K562 (cell line): ENCODE measurements at regions not wholly inside any gene's neighbourhood (a gene's known extent, or its start where the extent isn't known, plus 50 kb on each side); places are given as distances from the start of the nearest gene placed in this dataset.

Experiments
- ATAC-seq: fragments of 200-7000 bp; cut with Tn5 transposase; 3 replicates; pipeline ENCODE4 v1.9.1; 2020; ENCODE audit warnings: moderate library complexity
- BruUV-seq: library from RNA; stranded (reverse); fragments of 400-500 nt; replicated peaks from 2 replicates; lab custom pipeline; 2021; lab: Mats Ljungman, UMichigan
- CTCF ChIA-PET: fragments of 300-600 bp; formaldehyde crosslinking; extraction: SDS; loops from one replicate; lab custom pipeline; 2021; ENCODE audit warnings: low intra/inter-chr PET ratio; lab: Yijun Ruan, JAX
- POLR2A ChIA-PET: fragments of 300-600, 350-650 bp; sonication (Branson Sonifier 250); formaldehyde crosslinking; extraction: SDS; loops from one replicate; lab custom pipeline; 2021; ENCODE audit warnings: antibody characterized with exemption, inconsistent platforms; lab: Yijun Ruan, JAX
- DNase-seq, 4 experiments: peaks; one replicate each; pipeline versions ENCODE4 v3.0.0 to v3.0.0-alpha.2; 2011 to 2018; ENCODE audit warnings: low spot score in 3 of 4, mixed read lengths in 3 of 4; ENCODE audit errors: extremely low read depth in 1 of 4
- FAIRE-seq: peaks from 2 replicates; lab custom pipeline; 2011; peaks lifted over from hg19 to GRCh38; lab: Jason Lieb, UNC
- H2AFZ ChIP-seq: 2 replicates; pipeline ENCODE4 v1.6.0; 2011; ENCODE audit warnings: low read depth, low read length, control low read depth, inconsistent platforms
- H3K27ac ChIP-seq: fragments of 200-600 bp; 3 replicates; pipeline ENCODE4 v1.8.0; 2011; ENCODE audit warnings: low read depth, mild to moderate bottlenecking, control low read depth, inconsistent platforms, low read length, moderate library complexity, mixed read lengths; ENCODE audit errors: extremely low read depth
- H3K27me3 ChIP-seq, 2 experiments: fragments of 300-600 bp in 1 of 2; 2 replicates in 1 of 2; 3 replicates in 1 of 2; pipeline versions ENCODE4 v1.6.0 to v1.8.0; 2011; ENCODE audit warnings: inconsistent platforms in 2 of 2, low read length in 2 of 2, mild to moderate bottlenecking in 1 of 2, mixed read lengths in 1 of 2, moderate library complexity in 1 of 2; ENCODE audit not compliant: control insufficient read depth in 2 of 2, insufficient read depth in 2 of 2
- H3K36me3 ChIP-seq: fragments of 300-600 bp; 3 replicates; pipeline ENCODE4 v1.8.0; 2011; ENCODE audit warnings: mild to moderate bottlenecking, low read length, inconsistent platforms; ENCODE audit not compliant: control insufficient read depth, insufficient read depth
- H3K4me1 ChIP-seq, 2 experiments: fragments of 200-600 bp in 1 of 2; replicated peaks in 1 of 2; 2 replicates in 1 of 2; 3 replicates in 1 of 2; pipeline versions ENCODE4 v1.5.1 to v1.8.0; 2011; ENCODE audit warnings: inconsistent platforms in 2 of 2, low read length in 2 of 2, mild to moderate bottlenecking in 1 of 2, mixed read lengths in 1 of 2, moderate library complexity in 1 of 2; ENCODE audit not compliant: control insufficient read depth in 2 of 2, insufficient read depth in 2 of 2
- H3K4me2 ChIP-seq: 2 replicates; pipeline ENCODE4 v1.6.1; 2011; ENCODE audit warnings: low read length, control low read depth, inconsistent platforms, mixed read lengths; ENCODE audit not compliant: insufficient read depth
- H3K4me3 ChIP-seq: fragments of 200-600 bp; sonication (generic), shearing (Covaris generic); 2 replicates; pipeline ENCODE4 v1.5.1; 2016; ENCODE audit warnings: control low read depth, inconsistent platforms
- H3K79me2 ChIP-seq: fragments of 200-600 bp; 3 replicates; pipeline ENCODE4 v1.8.0; 2011; ENCODE audit warnings: low read length, inconsistent platforms; ENCODE audit not compliant: control insufficient read depth, insufficient read depth
- H3K9ac ChIP-seq, 2 experiments: 2 replicates each; pipeline versions ENCODE4 v1.6.0 to v1.6.1; 2011; ENCODE audit warnings: low read depth in 2 of 2, low read length in 2 of 2, control low read depth in 1 of 2, inconsistent platforms in 1 of 2, mild to moderate bottlenecking in 1 of 2, mixed read lengths in 1 of 2; ENCODE audit not compliant: insufficient read depth in 1 of 2
- H3K9me1 ChIP-seq: one replicate; pipeline ENCODE4 v1.6.0; 2011; ENCODE audit warnings: inconsistent platforms, mild to moderate bottlenecking, low read length, moderate library complexity; ENCODE audit not compliant: control insufficient read depth, insufficient read depth
- H3K9me3 ChIP-seq: replicated peaks from 2 replicates; pipeline ENCODE4 v1.5.1; 2011; ENCODE audit warnings: low read depth, low read length, inconsistent platforms; ENCODE audit not compliant: control insufficient read depth, insufficient read depth
- H4K20me1 ChIP-seq: replicated peaks from 2 replicates; pipeline ENCODE4 v1.6.1; 2011; ENCODE audit warnings: low read length, inconsistent platforms, mixed read lengths; ENCODE audit not compliant: control insufficient read depth, insufficient read depth
- BACH1 ChIP-seq: fragments of 200-800 bp; sonication (Bioruptor generic); IDR thresholded peaks from 2 replicates; pipeline ENCODE4 v1.6.1; 2016; ENCODE audit warnings: missing genetic modification characterization, missing compliant biosample characterization
- CTCF ChIP-seq, 3 experiments: IDR thresholded peaks in 2 of 3; conservative IDR thresholded peaks in 1 of 3; 2 replicates each; pipeline ENCODE4 v1.5.1; 2011 to 2012; ENCODE audit warnings: low read length in 3 of 3, mild to moderate bottlenecking in 3 of 3, control low read depth in 2 of 3, improper control_type of control experiment in 1 of 3, inconsistent platforms in 1 of 3, low read depth in 1 of 3, mixed read lengths in 1 of 3, moderate library complexity in 1 of 3; ENCODE audit not compliant: insufficient read depth in 2 of 3
- E2F6 ChIP-seq, 2 experiments: IDR thresholded peaks; 2 replicates each; pipeline ENCODE4 v1.6.1; 2011; ENCODE audit warnings: borderline replicate concordance in 1 of 2, control low read depth in 1 of 2, low read depth in 1 of 2, low read length in 1 of 2, mild to moderate bottlenecking in 1 of 2, mixed read lengths in 1 of 2, moderate library complexity in 1 of 2; ENCODE audit not compliant: insufficient read depth in 1 of 2, insufficient read length in 1 of 2, poor library complexity in 1 of 2, severe bottlenecking in 1 of 2; ENCODE audit errors: extremely low read depth in 1 of 2
- ESRRB ChIP-seq: fragments of 250-450 bp; sonication (Bioruptor Pico); IDR thresholded peaks from 2 replicates; pipeline ENCODE4 v1.5.0; 2020; ENCODE audit warnings: mild to moderate bottlenecking, moderate library complexity, borderline replicate concordance
- GABPB1 ChIP-seq: sonication (generic); formaldehyde crosslinking; IDR thresholded peaks from 2 replicates; pipeline ENCODE4 v1.8.0; 2022; ENCODE audit warnings: mild to moderate bottlenecking, missing genetic modification reagents
- HMG20A ChIP-seq: fragments of 450-650 bp; formaldehyde crosslinking; conservative IDR thresholded peaks from 2 replicates; pipeline ENCODE4 v1.4.0; 2020; ENCODE audit warnings: mild to moderate bottlenecking, mixed read lengths
- NELFE ChIP-seq: IDR thresholded peaks from 2 replicates; pipeline ENCODE4 v1.6.1; 2011; ENCODE audit warnings: mild to moderate bottlenecking; ENCODE audit not compliant: insufficient read depth, insufficient read length
- NFXL1 ChIP-seq: fragments of 450-650 bp; formaldehyde crosslinking; IDR thresholded peaks from 2 replicates; pipeline ENCODE4 v1.4.0; 2021; ENCODE audit warnings: mild to moderate bottlenecking
- NONO ChIP-seq, 2 experiments: fragments of 200-400 bp in 1 of 2; fragments of 450-650 bp in 1 of 2; formaldehyde crosslinking in 1 of 2; IDR thresholded peaks; 2 replicates each; pipeline ENCODE4 v1.6.1; 2017; ENCODE audit warnings: low read depth in 2 of 2, mild to moderate bottlenecking in 2 of 2, moderate library complexity in 2 of 2, low read length in 1 of 2
- PHB2 ChIP-seq: fragments of 450-650 bp; IDR thresholded peaks from 2 replicates; pipeline ENCODE4 v1.6.1; 2017; ENCODE audit warnings: low read depth
- RBM17 ChIP-seq: fragments of 200-400 bp; formaldehyde crosslinking; IDR thresholded peaks from 2 replicates; pipeline ENCODE4 v1.6.1; 2017; ENCODE audit warnings: low read depth, mild to moderate bottlenecking, low read length, borderline replicate concordance
- SLC30A9 ChIP-seq: fragments of 250-450 bp; sonication (Bioruptor Pico); IDR thresholded peaks from 2 replicates; pipeline ENCODE4 v1.8.0; 2022; ENCODE audit warnings: mild to moderate bottlenecking, moderate library complexity
- TEAD2 ChIP-seq: fragments of 450-650 bp; IDR thresholded peaks from 2 replicates; pipeline ENCODE4 v1.6.1; 2016; ENCODE audit warnings: missing genetic modification characterization, control low read depth, missing compliant biosample characterization
- UBTF ChIP-seq, 2 experiments: IDR thresholded peaks; 2 replicates each; pipeline ENCODE4 v1.6.1; 2012; ENCODE audit warnings: improper control_type of control experiment in 2 of 2, low read depth in 2 of 2, low read length in 2 of 2, borderline replicate concordance in 1 of 2
- ZBTB8A ChIP-seq: fragments of 450-650 bp; IDR thresholded peaks from 2 replicates; pipeline ENCODE4 v1.6.1; 2018; ENCODE audit warnings: mild to moderate bottlenecking, moderate library complexity; ENCODE audit not compliant: partially characterized antibody
- ZNF140 ChIP-seq: fragments of 250-450 bp; sonication (Bioruptor Pico); IDR thresholded peaks from 2 replicates; pipeline ENCODE4 v1.8.0; 2021; ENCODE audit warnings: moderate library complexity, mild to moderate bottlenecking, inconsistent platforms
- ZNF76 ChIP-seq: fragments of 250-450 bp; sonication (Bioruptor Pico); IDR thresholded peaks from 2 replicates; pipeline ENCODE4 v1.4.0; 2020; ENCODE audit warnings: mild to moderate bottlenecking, moderate library complexity, borderline replicate concordance
- ZSCAN29 ChIP-seq: fragments of 450-650 bp; IDR thresholded peaks from 2 replicates; pipeline ENCODE4 v1.6.1; 2017
- in situ Hi-C: fragments of 300-500 bp; cut with MboI; formaldehyde crosslinking; loops from 4 replicates; pipeline ENCODE4 v1.15.0; 2018; ENCODE audit warnings: inconsistent platforms, mixed read lengths
- intact Hi-C: fragments of 100-400 bp; cut with micrococcal nuclease; formaldehyde crosslinking; loops from 2 replicates; pipeline ENCODE4 v1.14.2; 2022

GRCh38 chr5:51977014-51977413 is 593.8 kb downstream of the ISL1 start (continued):
- TF ChIP-seq HMG20A (CRISPR knock-in tag) (no peak), NFXL1 (no peak), ZBTB8A (no peak), SLC30A9 (no peak), BACH1 (tag) (no peak), ZNF76 (CRISPR knock-in tag) (no peak), PHB2 (no peak), CTCF (IDR thresholded peaks at IDR 0.05 in 2 of 3, conservative IDR thresholded peaks at IDR 0.05 in 1 of 3; ENCODE audit: insufficient read depth in 2 of 3, low read depth in 1 of 3, low read length in 3 of 3) (no peak)

- intact Hi-C loops = no loop called here
- Histone ChIP-seq H3K4me1 (no peaks in the 10 kb centered on the region), H3K4me3 (no peak overlapping the region), H3K79me2 (no peaks in the 10 kb centered on the region), H3K36me3 (no peaks in the 10 kb centered on the region), H2AFZ (no peak overlapping the region), H3K9ac (no peak overlapping the region), H3K27ac (no peak overlapping the region), H3K9me1 (no peaks in the 10 kb centered on the region), H3K27me3 (no peaks in the 10 kb centered on the region), H4K20me1 (no peaks in the 10 kb centered on the region), H3K4me2 (no peak overlapping the region), H3K9me3 (peaks cover 3% of the 10 kb centered on the region)
- FAIRE-seq = no peak
- in situ Hi-C loops = no loop called here
- CTCF ChIA-PET = no interaction called here
- no peak for DNase-seq
- BruUV-seq = no TSS peak
- POLR2A ChIA-PET = no interaction called here
- no peak for ATAC-seq
- TF ChIP-seq ESRRB (CRISPR knock-in tag) (no peak), E2F6 (IDR thresholded peaks at IDR 0.05; ENCODE audit: borderline replicate concordance in 1 of 2, extremely low read depth in 1 of 2, insufficient read depth in 1 of 2, insufficient read length in 1 of 2, low read depth in 1 of 2, low read length in 1 of 2, poor library complexity in 1 of 2, severe bottlenecking in 1 of 2) (no peak), TEAD2 (no peak), NELFE (no peak), ZNF140 (CRISPR knock-in tag) (no peak), UBTF (IDR thresholded peaks at IDR 0.05; ENCODE audit: borderline replicate concordance in 1 of 2, low read depth in 2 of 2, low read length in 2 of 2) (no peak), NONO (IDR thresholded peaks at IDR 0.05; ENCODE audit: low read depth in 2 of 2, low read length in 1 of 2) (no peak), ZSCAN29 (no peak), GABPB1 (no peak), RBM17 (no peak)
These were observed 599.9 kb downstream of the ISL1 start for GRCh38 chr5:51983161-51983560.
